H54 (cell line): ENCODE measurements at regions not wholly inside any gene's neighbourhood (a gene's known extent, or its start where the extent isn't known, plus 50 kb on each side); places are given as distances from the start of the nearest gene placed in this dataset.

ENCODE experiments used
- DNase-seq: peaks from one replicate; pipeline ENCODE4 v3.0.0; 2011; ENCODE audit warnings: low spot score, mixed read lengths; ENCODE audit not compliant: insufficient read length
- FAIRE-seq: peaks from 3 replicates; lab custom pipeline; 2011; peaks lifted over from hg19 to GRCh38; lab: Jason Lieb, UNC
- POLR2A ChIP-seq: IDR thresholded peaks from 2 replicates; pipeline ENCODE4 v1.6.1; 2011; ENCODE audit warnings: low read depth, mild to moderate bottlenecking, low read length

- DNase-seq (no peak), FAIRE-seq (no peak)
- no peak for TF ChIP-seq POLR2A
Observed at GRCh38 chr7:46852795-46853194, 729.1 kb downstream of the TNS3 start.

GRCh38 chr7:46850563-46851330 lies 731.2 kb downstream of the TNS3 start:
- TF ChIP-seq POLR2A, result no peak
- DNase-seq, result no peak
- no peak for FAIRE-seq

GRCh38 chr7:46848944-46849343 lies 733.0 kb downstream of the TNS3 start:
- DNase-seq, result no peak
- no peak for TF ChIP-seq POLR2A
- FAIRE-seq, result no peak

- no peak for FAIRE-seq
- no peak for DNase-seq
- no peak for TF ChIP-seq POLR2A
Observed at GRCh38 chr7:46848311-46848710, 733.6 kb downstream of the TNS3 start.

GRCh38 chr7:46847126-46847525 lies 734.8 kb downstream of the TNS3 start:
- FAIRE-seq, result no peak
- TF ChIP-seq POLR2A, result no peak
- no peak for DNase-seq

GRCh38 chr7:46844486-46844885 lies 737.4 kb downstream of the TNS3 start:
- FAIRE-seq, result no peak
- TF ChIP-seq POLR2A, result no peak
- DNase-seq, result no peak

GRCh38 chr7:46841248-46841647 lies 740.7 kb downstream of the TNS3 start:
- DNase-seq (no peak), FAIRE-seq (no peak)
- no peak for TF ChIP-seq POLR2A

GRCh38 chr7:46839651-46840050 lies 742.3 kb downstream of the TNS3 start:
- no peak for TF ChIP-seq POLR2A
- DNase-seq (no peak), FAIRE-seq (no peak)

GRCh38 chr7:46838463-46838862 lies 743.4 kb downstream of the TNS3 start:
- no peak for TF ChIP-seq POLR2A
- FAIRE-seq (no peak), DNase-seq (no peak)

GRCh38 chr7:46835556-46835955 lies 746.4 kb downstream of the TNS3 start:
- DNase-seq (no peak), FAIRE-seq (no peak)
- no peak for TF ChIP-seq POLR2A

- DNase-seq (no peak), FAIRE-seq (no peak)
- no peak for TF ChIP-seq POLR2A
Observed at GRCh38 chr7:46834921-46835320, 747.0 kb downstream of the TNS3 start.

GRCh38 chr7:46833197-46833596 lies 748.7 kb downstream of the TNS3 start:
- FAIRE-seq (peak; percentile 20), DNase-seq (no peak)
- TF ChIP-seq POLR2A, result no peak

GRCh38 chr7:46832136-46832535 lies 749.8 kb downstream of the TNS3 start:
- DNase-seq, result no peak
- FAIRE-seq, result peak; percentile 80
- no peak for TF ChIP-seq POLR2A

GRCh38 chr7:46819819-46820218 lies 762.1 kb downstream of the TNS3 start:
- FAIRE-seq (no peak), DNase-seq (no peak)
- no peak for TF ChIP-seq POLR2A
